HG03378 (cell line): ENCODE measurements at regions not wholly inside any gene's neighbourhood (a gene's known extent, or its start where the extent isn't known, plus 50 kb on each side); places are given as distances from the start of the nearest gene placed in this dataset.

Source experiments
- ATAC-seq: cut with Tn5 transposase; IDR thresholded peaks from one replicate; pipeline ENCODE4 v1.9.1; 2021; ENCODE audit warnings: mild to moderate bottlenecking, moderate library complexity; ENCODE audit not compliant: unreplicated experiment

- ATAC-seq = no peak
Measured at GRCh38 chr14:65222440-65222858, 120.1 kb upstream of the MAX start.

GRCh38 chr14:65223636-65224035, 121.3 kb upstream of the MAX start:
- no peak for ATAC-seq

DNA sequence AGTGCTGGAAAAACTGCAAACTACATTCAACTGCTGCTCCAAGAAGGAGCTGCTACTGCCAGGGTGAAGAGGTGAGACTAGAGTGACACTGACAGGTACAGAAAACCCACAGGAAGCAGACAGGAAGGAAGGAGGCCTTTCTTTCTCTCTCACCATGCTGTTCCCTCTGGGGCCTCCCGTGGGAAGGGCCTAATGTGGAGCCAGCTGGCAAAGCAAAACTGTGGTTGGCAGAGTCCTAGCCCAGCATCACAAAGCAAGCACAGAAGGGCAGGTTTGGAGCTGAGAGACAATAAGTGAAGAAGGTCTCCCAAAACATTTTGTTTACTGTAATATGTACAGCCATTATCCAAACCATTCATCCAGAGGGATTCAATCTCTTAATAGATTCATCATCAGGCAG, 122.5 kb upstream of the MAX start:
- ATAC-seq = no peak

GRCh38 chr14:65225299-65226159, 123.2 kb upstream of the MAX start:
- no peak for ATAC-seq

DNA sequence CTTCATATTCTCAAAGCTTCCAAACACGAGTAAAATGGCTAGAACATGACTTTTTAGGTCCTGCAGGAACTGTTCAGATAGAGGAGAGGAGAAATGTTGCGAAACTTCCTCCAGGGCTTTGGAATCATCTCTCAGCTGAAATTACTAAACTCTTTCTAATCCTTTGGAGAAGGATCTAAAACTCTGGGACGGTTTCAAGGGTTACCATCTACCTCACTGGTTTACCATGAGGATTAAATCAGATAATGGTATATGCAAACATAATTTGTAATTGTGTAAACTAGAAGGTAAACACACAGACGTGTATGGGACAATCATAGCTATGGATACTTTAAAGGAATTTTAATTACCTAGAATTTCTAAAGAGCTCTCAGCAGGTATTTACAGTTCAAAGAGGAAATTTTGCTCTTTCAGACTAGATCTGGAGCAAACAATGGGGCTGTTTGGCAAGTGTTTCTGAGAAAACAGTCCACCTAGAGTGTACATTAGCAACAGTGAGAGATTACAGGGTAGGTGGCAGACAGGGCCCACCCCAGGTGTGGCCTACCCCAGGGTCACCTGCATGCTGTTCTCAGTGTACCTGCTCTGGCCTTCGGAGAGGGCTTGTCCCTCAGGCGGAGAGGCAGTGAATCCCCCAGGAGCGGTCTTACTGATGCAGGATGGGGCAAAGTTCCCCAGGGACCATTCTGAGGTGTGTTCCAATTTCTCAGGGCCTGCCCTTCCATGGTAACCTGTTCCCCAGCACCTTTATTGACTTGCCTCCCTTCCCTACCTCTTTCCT, 124.7 kb upstream of the MAX start:
- no peak for ATAC-seq

GRCh38 chr14:65228436-65228835, 126.1 kb upstream of the MAX start:
- peak; percentile 88 for ATAC-seq

DNA sequence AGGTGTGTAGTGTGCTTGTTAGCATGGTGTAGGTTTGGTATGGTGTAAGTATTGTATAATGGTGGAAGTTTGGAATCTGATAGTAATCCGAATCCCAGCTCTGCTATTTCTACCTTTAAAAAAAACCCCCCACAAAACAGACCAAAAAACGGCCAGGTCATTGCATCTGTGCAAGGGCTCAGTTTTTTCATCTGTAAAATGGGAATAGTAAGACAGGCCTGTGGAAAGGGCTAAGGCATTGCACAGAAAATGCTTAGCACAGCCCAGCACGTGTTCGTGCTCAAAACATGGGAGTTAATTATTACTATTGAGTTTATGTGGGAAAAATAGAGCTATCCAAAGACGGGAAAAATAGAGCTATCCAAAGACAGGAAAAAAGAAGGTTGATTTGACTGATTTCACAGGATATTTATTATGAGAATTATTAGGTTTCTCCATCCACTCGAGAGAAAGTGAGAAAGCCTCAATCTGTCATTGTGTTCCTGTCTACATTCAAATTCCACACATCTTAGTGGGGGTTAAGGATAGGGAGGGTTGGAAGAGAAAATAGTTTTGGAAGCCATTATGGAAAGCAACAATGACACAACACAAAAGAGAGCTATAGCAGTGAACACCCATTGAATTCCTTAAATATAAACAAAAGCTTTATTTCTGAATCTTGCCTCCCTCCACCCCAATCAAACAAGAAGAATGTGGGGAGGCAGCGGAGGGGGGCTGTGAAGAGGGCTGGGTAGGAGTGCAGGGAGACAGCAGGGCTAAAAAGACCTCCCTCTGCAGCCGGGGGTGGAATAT, 126.8 kb upstream of the MAX start:
- ATAC-seq = no peak

DNA sequence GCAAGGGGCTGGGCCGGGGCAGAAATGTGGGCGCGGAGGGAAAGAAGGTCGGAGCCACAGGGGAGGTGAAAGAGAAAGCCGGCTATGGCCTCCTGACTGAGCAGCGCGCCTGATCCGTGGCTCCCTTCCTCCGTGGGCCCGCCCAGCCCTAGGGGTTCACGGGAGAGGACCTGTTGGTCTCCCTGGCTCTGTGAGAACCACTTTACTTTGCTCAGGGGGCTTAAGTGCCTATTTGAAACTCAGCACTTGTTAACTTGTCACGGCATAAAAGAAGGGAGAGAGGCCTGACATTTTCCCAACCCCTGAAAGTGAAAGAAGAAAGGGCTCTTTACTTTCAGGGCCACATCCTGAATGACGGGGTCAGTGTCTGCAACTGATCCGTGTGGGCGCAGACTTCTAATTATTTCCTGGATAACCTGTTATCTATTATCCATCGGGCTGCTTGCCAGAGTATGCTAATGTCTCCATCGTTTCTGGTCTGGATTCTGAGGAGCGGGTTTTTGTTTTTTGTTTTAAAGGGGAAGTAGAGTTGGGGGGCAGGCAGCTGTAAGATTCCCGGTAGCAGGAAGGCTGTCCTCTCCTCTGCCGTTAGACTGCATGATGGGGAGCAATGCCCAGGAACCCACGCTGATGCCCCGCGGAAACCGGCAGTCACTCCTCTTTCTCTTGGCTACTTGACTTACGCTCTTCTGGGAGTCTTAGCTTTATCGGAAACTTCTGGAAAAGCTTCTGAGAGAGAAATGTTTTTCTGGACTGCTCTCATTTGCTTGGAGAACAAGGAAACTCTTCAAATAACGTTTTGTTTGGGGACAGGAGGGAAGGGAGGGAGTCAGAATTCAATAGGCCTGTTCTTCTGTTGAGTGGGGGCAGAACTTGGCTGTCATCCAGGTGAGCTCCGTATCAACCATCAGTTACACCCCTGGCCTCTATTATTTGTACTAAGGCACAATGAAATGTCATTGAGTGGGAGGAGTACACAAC, 127.7 kb upstream of the MAX start:
- ATAC-seq = no peak

- ATAC-seq = no peak
Measured at GRCh38 chr14:65231286-65231980, 129.1 kb upstream of the MAX start.

DNA sequence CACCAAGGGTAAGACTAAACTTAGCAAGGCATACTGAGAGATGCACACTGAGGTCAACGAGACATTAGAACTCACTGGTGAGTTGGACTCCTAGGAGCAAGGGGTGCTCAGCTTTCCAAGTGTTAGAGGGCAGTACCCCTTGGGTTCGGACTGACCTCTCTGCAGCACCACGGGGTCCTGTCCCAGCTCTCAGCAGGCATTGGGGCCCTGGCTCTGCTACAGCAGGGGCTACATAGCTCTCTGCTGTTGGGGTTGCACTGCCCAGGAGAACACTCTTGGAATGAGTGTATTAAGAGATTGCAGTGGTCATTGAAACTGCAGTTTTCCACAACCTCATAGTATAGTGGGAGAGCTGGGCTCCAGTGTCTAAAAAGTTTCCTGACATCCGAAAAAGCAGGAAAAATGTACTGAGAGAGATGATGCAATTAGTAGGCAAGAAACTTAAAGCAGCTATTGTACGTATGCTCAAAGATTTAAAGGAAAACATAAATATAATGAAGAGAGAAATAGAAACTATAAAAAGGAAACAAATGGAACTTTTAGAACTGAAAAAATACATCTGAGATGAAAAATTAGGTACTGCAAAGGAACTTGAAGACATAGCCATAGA, 132.5 kb upstream of the MAX start:
- ATAC-seq = no peak

GRCh38 chr14:65237023-65237814, 134.9 kb upstream of the MAX start:
- ATAC-seq = no peak

DNA sequence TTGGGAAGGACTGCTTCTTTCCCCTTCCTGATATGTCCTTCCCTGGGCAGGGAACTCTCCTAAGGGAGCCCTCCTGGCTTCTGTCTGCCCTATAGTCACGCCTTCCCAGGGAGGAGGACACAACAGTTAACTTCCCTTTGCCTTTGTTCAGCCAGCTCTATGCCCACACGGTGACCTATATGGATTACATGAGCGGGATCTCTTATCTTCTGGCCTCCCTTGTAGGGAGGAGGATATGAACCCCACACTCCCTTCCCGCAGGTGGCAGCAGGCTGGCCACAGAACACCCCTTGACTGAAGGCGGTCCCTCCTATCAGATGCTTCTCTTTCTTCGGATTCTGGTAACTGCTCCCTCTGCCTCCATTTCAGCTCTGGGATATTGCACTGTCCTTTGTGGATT, 135.6 kb upstream of the MAX start:
- ATAC-seq = no peak

- ATAC-seq = no peak
Measured at GRCh38 chr14:65238456-65238855, 136.1 kb upstream of the MAX start.

- no peak for ATAC-seq
Measured at GRCh38 chr14:65239143-65239937, 137.0 kb upstream of the MAX start.

DNA sequence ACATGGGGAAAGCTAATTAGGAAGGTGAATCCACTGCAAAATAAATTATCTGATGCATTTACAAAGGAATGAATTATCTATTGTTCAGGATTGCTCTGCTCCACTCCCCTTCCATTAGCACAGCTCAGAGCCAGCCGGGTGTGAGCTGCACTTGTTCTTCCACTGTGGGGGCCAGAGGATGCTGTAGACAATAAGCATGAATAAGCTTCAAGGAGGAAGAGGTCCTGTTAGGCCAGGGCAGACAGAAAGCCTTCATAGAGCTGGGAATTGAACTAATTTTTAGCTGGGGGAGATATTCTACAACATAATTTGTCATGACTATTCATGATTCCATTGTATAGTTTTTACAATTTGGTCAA, 137.6 kb upstream of the MAX start:
- ATAC-seq = no peak

- ATAC-seq = no peak
Measured at GRCh38 chr14:65241125-65241752, 138.9 kb upstream of the MAX start.

DNA sequence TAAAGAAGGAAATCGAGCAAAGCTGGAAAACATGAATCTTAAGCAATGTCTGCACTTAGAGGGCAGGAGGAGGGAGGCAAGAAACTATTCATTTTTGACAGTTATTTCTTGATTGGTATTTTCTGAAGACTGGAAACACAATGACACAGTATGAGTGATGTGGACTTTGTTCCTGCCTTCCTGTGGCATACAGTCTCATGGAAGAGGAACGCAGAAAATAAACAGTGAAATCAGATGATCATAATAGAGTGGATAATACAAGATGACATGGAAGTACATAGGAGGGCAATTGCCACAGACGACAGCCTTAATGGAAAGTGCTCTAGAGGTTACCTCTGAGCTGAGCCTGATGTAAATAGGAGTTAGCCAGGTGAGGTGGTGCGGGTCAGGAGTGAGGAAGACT, 140.4 kb upstream of the MAX start:
- no peak for ATAC-seq
